IPS-20b (cell line): ENCODE measurements at regions not wholly inside any gene's neighbourhood (a gene's known extent, or its start where the extent isn't known, plus 50 kb on each side); places are given as distances from the start of the nearest gene placed in this dataset.
"Not testable (repeated sequence)": the region's sequence is repeated elsewhere in the genome, so short reads cannot be mapped to it uniquely, and the experiment has no call there.

Experiments
- H3K27ac ChIP-seq: one replicate; pipeline ENCODE4 v1.5.1; 2013; ENCODE audit warnings: low read length
- H3K27me3 ChIP-seq: 2 replicates; pipeline ENCODE4 v1.6.1; 2013; ENCODE audit warnings: mild to moderate bottlenecking, low read length, inconsistent platforms; ENCODE audit not compliant: insufficient read depth
- H3K36me3 ChIP-seq: 2 replicates; pipeline ENCODE4 v1.6.1; 2013; ENCODE audit warnings: low read depth, mild to moderate bottlenecking, inconsistent platforms, low read length, moderate library complexity; ENCODE audit not compliant: insufficient read depth
- H3K4me1 ChIP-seq: 2 replicates; pipeline ENCODE4 v1.6.1; 2013; ENCODE audit warnings: mild to moderate bottlenecking, control low read depth, inconsistent platforms, low read length, moderate library complexity; ENCODE audit not compliant: insufficient read depth
- H3K4me3 ChIP-seq: 2 replicates; pipeline ENCODE4 v1.5.1; 2013; ENCODE audit warnings: mild to moderate bottlenecking, low read length, inconsistent platforms
- H3K9ac ChIP-seq: 2 replicates; pipeline ENCODE4 v1.6.1; 2013; ENCODE audit warnings: low read depth, mild to moderate bottlenecking, inconsistent platforms, low read length, moderate library complexity
- H3K9me3 ChIP-seq: 2 replicates; pipeline ENCODE4 v1.6.1; 2013; ENCODE audit warnings: mild to moderate bottlenecking, low read depth, low read length, inconsistent platforms; ENCODE audit not compliant: insufficient read depth

GRCh38 chr2:155547571-155547970 lies 785.0 kb downstream of the NR4A2 start:
- H3K4me3 ChIP-seq, result no peak overlapping the region
- no peak overlapping the region for H3K27ac ChIP-seq
- no peaks in the 10 kb centered on the region for H3K27me3 ChIP-seq
- H3K9me3 ChIP-seq, result no peaks in the 10 kb centered on the region; the same call in 1 of the 2 replicates
- no peaks in the 10 kb centered on the region for H3K4me1 ChIP-seq
- H3K36me3 ChIP-seq, result no peaks in the 10 kb centered on the region
- no peak overlapping the region for H3K9ac ChIP-seq

- Histone ChIP-seq H3K9ac (no peak overlapping the region), H3K27me3 (no peaks in the 10 kb centered on the region), H3K4me3 (no peak overlapping the region), H3K36me3 (no peaks in the 10 kb centered on the region), H3K4me1 (no peaks in the 10 kb centered on the region), H3K27ac (no peak overlapping the region), H3K9me3 (no peaks in the 10 kb centered on the region; the same call in 1 of the 2 replicates)
Observed at GRCh38 chr2:155546721-155547555, 785.6 kb downstream of the NR4A2 start.

GRCh38 chr2:155539028-155539427 lies 793.5 kb downstream of the NR4A2 start:
- not testable (repeated sequence) for H3K9me3 ChIP-seq

GRCh38 chr2:155528034-155528433 lies 804.5 kb downstream of the NR4A2 start:
- Histone ChIP-seq H3K9me3 (no peaks in the 10 kb centered on the region), H3K27ac (no peak overlapping the region), H3K36me3 (no peaks in the 10 kb centered on the region), H3K4me1 (no peaks in the 10 kb centered on the region), H3K4me3 (no peak overlapping the region), H3K9ac (no peak overlapping the region), H3K27me3 (no peaks in the 10 kb centered on the region)

More at GRCh38 chr2:155539028-155539427, 793.5 kb downstream of the NR4A2 start:
- not testable (repeated sequence) for H3K27me3 ChIP-seq, H3K27ac ChIP-seq, H3K4me3 ChIP-seq, H3K36me3 ChIP-seq, H3K4me1 ChIP-seq, H3K9ac ChIP-seq

GRCh38 chr2:155525199-155525598 lies 807.3 kb downstream of the NR4A2 start:
- Histone ChIP-seq H3K9me3 (no peaks in the 10 kb centered on the region), H3K27ac (no peak overlapping the region), H3K4me3 (no peak overlapping the region), H3K9ac (no peak overlapping the region), H3K27me3 (no peaks in the 10 kb centered on the region), H3K36me3 (no peaks in the 10 kb centered on the region), H3K4me1 (no peaks in the 10 kb centered on the region)

- Histone ChIP-seq H3K36me3 (no peaks in the 10 kb centered on the region), H3K9me3 (no peaks in the 10 kb centered on the region), H3K27ac (no peak overlapping the region), H3K27me3 (no peaks in the 10 kb centered on the region), H3K9ac (no peak overlapping the region), H3K4me3 (no peak overlapping the region), H3K4me1 (no peaks in the 10 kb centered on the region)
Observed at GRCh38 chr2:155519529-155520130, 812.9 kb downstream of the NR4A2 start.

- Histone ChIP-seq H3K36me3 (no peaks in the 10 kb centered on the region), H3K4me1 (no peaks in the 10 kb centered on the region), H3K27me3 (no peaks in the 10 kb centered on the region), H3K4me3 (no peak overlapping the region), H3K9me3 (no peaks in the 10 kb centered on the region), H3K27ac (no peak overlapping the region), H3K9ac (no peak overlapping the region)
Observed at GRCh38 chr2:155518094-155518493, 814.4 kb downstream of the NR4A2 start.

- Histone ChIP-seq H3K9ac (no peak overlapping the region), H3K27me3 (no peaks in the 10 kb centered on the region), H3K4me3 (no peak overlapping the region), H3K9me3 (no peaks in the 10 kb centered on the region), H3K36me3 (no peaks in the 10 kb centered on the region), H3K27ac (no peak overlapping the region), H3K4me1 (no peaks in the 10 kb centered on the region)
Observed at GRCh38 chr2:155517362-155517761, 815.2 kb downstream of the NR4A2 start.

GRCh38 chr2:155513248-155513647 lies 814.8 kb downstream of the KCNJ3 start:
- Histone ChIP-seq H3K4me1 (no peaks in the 10 kb centered on the region), H3K9me3 (no peaks in the 10 kb centered on the region), H3K4me3 (no peak overlapping the region), H3K27ac (no peak overlapping the region), H3K36me3 (no peaks in the 10 kb centered on the region), H3K27me3 (no peaks in the 10 kb centered on the region), H3K9ac (no peak overlapping the region)

- Histone ChIP-seq H3K4me3 (no peak overlapping the region), H3K4me1 (no peaks in the 10 kb centered on the region), H3K9ac (no peak overlapping the region), H3K36me3 (no peaks in the 10 kb centered on the region), H3K27ac (no peak overlapping the region), H3K27me3 (no peaks in the 10 kb centered on the region), H3K9me3 (no peaks in the 10 kb centered on the region)
Observed at GRCh38 chr2:155502766-155503165, 804.3 kb downstream of the KCNJ3 start.

- no peaks in the 10 kb centered on the region for H3K4me1 ChIP-seq
- H3K4me3 ChIP-seq, result no peak overlapping the region
- H3K27me3 ChIP-seq, result no peaks in the 10 kb centered on the region
- no peaks in the 10 kb centered on the region for H3K9me3 ChIP-seq
- no peak overlapping the region for H3K9ac ChIP-seq
- H3K27ac ChIP-seq, result no peak overlapping the region
- no peaks in the 10 kb centered on the region for H3K36me3 ChIP-seq
Observed at GRCh38 chr2:155498106-155498505, 799.6 kb downstream of the KCNJ3 start.

- Histone ChIP-seq H3K36me3 (no peaks in the 10 kb centered on the region), H3K4me3 (no peak overlapping the region), H3K9ac (no peak overlapping the region), H3K27ac (no peak overlapping the region), H3K9me3 (no peaks in the 10 kb centered on the region), H3K27me3 (no peaks in the 10 kb centered on the region), H3K4me1 (no peaks in the 10 kb centered on the region)
Observed at GRCh38 chr2:155494744-155495143, 796.2 kb downstream of the KCNJ3 start.
